ENCODE measurements at regions not wholly inside any gene's neighbourhood (a gene's known extent, or its start where the extent isn't known, plus 50 kb on each side); places are given as distances from the start of the nearest gene placed in this dataset.

DNA sequence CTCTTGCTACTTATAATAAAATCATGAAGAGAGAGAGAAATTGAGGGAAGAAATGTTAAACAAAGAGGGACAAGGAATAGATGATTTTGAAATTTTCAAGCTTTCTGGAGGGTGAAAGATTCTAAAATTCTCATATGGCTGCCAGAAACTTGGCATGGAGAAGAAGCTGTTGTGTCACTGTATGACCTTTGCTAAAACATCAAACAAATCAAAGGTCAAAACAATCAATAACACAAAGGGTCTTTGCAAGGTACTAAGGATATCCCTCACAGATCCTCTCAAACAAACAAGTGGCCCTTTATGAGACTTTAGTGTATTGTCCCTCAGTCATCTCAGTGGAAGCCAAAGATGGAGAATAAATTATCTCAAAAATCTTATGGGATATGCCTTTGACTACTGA lies 1039.2 kb upstream of the MIR17HG start:
- H3K4me1 ChIP-seq (ENCODE audit: control insufficient read depth, insufficient read depth, low read length, poor library complexity, severe bottlenecking): no peaks in the 10 kb centered on the region
- Mint-ChIP-seq H3K4me1 (no peaks in the 10 kb centered on the region), H3K9me3 (peaks cover 4 to 21% (median 12%) of the 10 kb centered on the region in 7 donors), H3K4me3 (no peak overlapping the region), H3K27me3 (no peaks in the 10 kb centered on the region), H3K36me3 (no peaks in the 10 kb centered on the region), H3K27ac (no peak overlapping the region)
- DNase-seq: no peak
- peaks cover 0 to 4% of the 10 kb centered on the region in 2 experiments for H3K9me3 ChIP-seq (ENCODE audit: control insufficient read depth in 2 of 2, low read length in 2 of 2)
- no peak overlapping the region for H3K27ac ChIP-seq (ENCODE audit: insufficient read depth, low read length, poor library complexity, severe bottlenecking)
- no peak overlapping the region for H3K4me3 ChIP-seq (ENCODE audit: low read depth, low read length)
- ATAC-seq (ENCODE audit: low read depth in 2 of 2): no peak
- H3K36me3 ChIP-seq (ENCODE audit: control insufficient read depth, insufficient read depth, low read length): no peaks in the 10 kb centered on the region
- H3K27me3 ChIP-seq (ENCODE audit: control insufficient read depth, insufficient read depth, low read length): no peaks in the 10 kb centered on the region

DNA sequence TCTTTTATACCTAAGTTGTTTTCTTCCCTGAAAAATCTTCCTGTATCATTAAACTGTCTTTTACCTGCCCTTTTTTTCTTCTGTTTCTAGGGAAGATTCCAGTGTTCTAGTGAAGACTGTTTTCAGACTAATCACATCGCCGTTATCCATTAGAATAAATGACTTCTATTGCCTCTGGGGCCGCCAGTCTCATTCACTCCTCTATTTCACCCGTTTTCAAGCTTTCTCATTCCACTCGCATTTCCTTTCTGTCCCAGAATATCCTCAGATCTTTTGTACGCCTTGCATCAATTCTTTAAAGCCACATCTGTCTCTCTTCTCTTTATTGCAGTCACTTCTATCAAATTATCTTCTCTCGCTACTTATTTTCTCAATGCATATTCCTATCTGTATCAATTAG lies 1035.6 kb upstream of the MIR17HG start:
- Histone ChIP-seq H3K4me3 (ENCODE audit: low read depth, low read length) (no peak overlapping the region), H3K27me3 (ENCODE audit: control insufficient read depth, insufficient read depth, low read length) (no peaks in the 10 kb centered on the region), H3K27ac (ENCODE audit: insufficient read depth, low read length, poor library complexity, severe bottlenecking) (no peak overlapping the region), H3K9me3 (ENCODE audit: control insufficient read depth in 2 of 2, low read length in 2 of 2) (peaks cover 0 to 4% of the 10 kb centered on the region in 2 experiments), H3K4me1 (ENCODE audit: control insufficient read depth, insufficient read depth, low read length, poor library complexity, severe bottlenecking) (no peaks in the 10 kb centered on the region), H3K36me3 (ENCODE audit: control insufficient read depth, insufficient read depth, low read length) (no peaks in the 10 kb centered on the region)
- ATAC-seq (ENCODE audit: low read depth in 2 of 2) (no peak), DNase-seq (no peak)
- no peak overlapping the region for H3K27ac Mint-ChIP-seq
- no peaks in the 10 kb centered on the region for H3K36me3 Mint-ChIP-seq
- no peak overlapping the region for H3K4me3 Mint-ChIP-seq
- no peaks in the 10 kb centered on the region for H3K4me1 Mint-ChIP-seq
- no peaks in the 10 kb centered on the region for H3K27me3 Mint-ChIP-seq
- peaks cover 2 to 19% (median 15%) of the 10 kb centered on the region in 7 donors for H3K9me3 Mint-ChIP-seq

DNA sequence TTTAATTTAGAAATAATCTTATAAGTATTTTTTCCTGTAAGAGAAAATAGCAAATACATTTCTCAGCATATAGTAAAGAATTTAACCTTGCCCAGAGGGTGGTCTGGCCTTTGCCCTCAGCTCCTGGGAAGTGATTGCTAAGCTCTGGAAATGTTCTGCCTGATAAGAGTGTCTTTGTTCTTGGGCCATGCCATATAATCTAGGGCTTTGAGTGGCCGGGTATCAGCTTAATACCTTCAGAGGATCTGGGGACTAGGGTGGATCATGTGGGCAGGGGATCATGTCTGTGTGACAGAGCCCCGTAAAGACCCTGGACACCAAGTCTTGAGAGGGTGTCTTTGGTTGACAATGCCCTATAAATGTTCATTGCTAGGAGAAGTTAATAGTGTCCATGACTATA lies 1032.4 kb upstream of the MIR17HG start:
- Histone ChIP-seq H3K27ac (ENCODE audit: insufficient read depth, low read length, poor library complexity, severe bottlenecking) (no peak overlapping the region), H3K4me3 (ENCODE audit: low read depth, low read length) (no peak overlapping the region), H3K9me3 (ENCODE audit: control insufficient read depth in 2 of 2, low read length in 2 of 2) (peaks cover 0 to 3% of the 10 kb centered on the region in 2 experiments), H3K27me3 (ENCODE audit: control insufficient read depth, insufficient read depth, low read length) (no peaks in the 10 kb centered on the region), H3K36me3 (ENCODE audit: control insufficient read depth, insufficient read depth, low read length) (no peaks in the 10 kb centered on the region), H3K4me1 (ENCODE audit: control insufficient read depth, insufficient read depth, low read length, poor library complexity, severe bottlenecking) (no peaks in the 10 kb centered on the region)
- H3K27me3 Mint-ChIP-seq: no peaks in the 10 kb centered on the region
- DNase-seq (no peak), ATAC-seq (ENCODE audit: low read depth in 2 of 2) (no peak)
- no peak overlapping the region for H3K4me3 Mint-ChIP-seq
- peaks cover 2 to 18% (median 8%) of the 10 kb centered on the region in 7 donors for H3K9me3 Mint-ChIP-seq
- no peak overlapping the region for H3K27ac Mint-ChIP-seq
- H3K4me1 Mint-ChIP-seq: no peaks in the 10 kb centered on the region
- H3K36me3 Mint-ChIP-seq: no peaks in the 10 kb centered on the region

DNA sequence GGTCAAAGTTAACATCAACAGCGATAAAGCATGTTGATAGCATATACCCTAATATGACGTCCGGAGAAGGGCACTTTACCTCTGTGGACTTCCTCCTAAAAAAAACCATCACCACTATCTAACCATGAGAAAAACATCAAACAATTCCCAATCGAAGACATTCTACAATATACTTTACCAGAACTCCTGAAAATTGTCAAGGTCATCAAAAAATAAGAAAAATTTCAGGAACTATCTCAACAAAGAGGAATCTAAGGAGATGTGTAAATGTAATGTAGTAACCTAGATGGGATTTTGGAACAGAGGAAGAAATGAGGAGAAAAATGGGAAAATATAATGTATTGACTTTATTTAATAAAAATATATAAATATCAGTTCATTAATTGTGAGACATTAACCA lies 1026.8 kb upstream of the MIR17HG start:
- H3K4me3 Mint-ChIP-seq: no peak overlapping the region
- H3K4me3 ChIP-seq (ENCODE audit: low read depth, low read length): no peak overlapping the region
- no peak overlapping the region for H3K27ac Mint-ChIP-seq
- DNase-seq (no peak), ATAC-seq (ENCODE audit: low read depth in 2 of 2) (no peak)
- H3K27ac ChIP-seq (ENCODE audit: insufficient read depth, low read length, poor library complexity, severe bottlenecking): no peak overlapping the region
- no peaks in the 10 kb centered on the region for H3K36me3 Mint-ChIP-seq
- H3K9me3 ChIP-seq (ENCODE audit: control insufficient read depth in 2 of 2, low read length in 2 of 2): no peaks in the 10 kb centered on the region
- no peaks in the 10 kb centered on the region for H3K4me1 ChIP-seq (ENCODE audit: control insufficient read depth, insufficient read depth, low read length, poor library complexity, severe bottlenecking)
- peaks cover 0 to 9% (median 3%) of the 10 kb centered on the region in 7 donors for H3K9me3 Mint-ChIP-seq
- no peaks in the 10 kb centered on the region for H3K4me1 Mint-ChIP-seq
- H3K27me3 ChIP-seq (ENCODE audit: control insufficient read depth, insufficient read depth, low read length): no peaks in the 10 kb centered on the region
- H3K36me3 ChIP-seq (ENCODE audit: control insufficient read depth, insufficient read depth, low read length): no peaks in the 10 kb centered on the region
- no peaks in the 10 kb centered on the region for H3K27me3 Mint-ChIP-seq

DNA sequence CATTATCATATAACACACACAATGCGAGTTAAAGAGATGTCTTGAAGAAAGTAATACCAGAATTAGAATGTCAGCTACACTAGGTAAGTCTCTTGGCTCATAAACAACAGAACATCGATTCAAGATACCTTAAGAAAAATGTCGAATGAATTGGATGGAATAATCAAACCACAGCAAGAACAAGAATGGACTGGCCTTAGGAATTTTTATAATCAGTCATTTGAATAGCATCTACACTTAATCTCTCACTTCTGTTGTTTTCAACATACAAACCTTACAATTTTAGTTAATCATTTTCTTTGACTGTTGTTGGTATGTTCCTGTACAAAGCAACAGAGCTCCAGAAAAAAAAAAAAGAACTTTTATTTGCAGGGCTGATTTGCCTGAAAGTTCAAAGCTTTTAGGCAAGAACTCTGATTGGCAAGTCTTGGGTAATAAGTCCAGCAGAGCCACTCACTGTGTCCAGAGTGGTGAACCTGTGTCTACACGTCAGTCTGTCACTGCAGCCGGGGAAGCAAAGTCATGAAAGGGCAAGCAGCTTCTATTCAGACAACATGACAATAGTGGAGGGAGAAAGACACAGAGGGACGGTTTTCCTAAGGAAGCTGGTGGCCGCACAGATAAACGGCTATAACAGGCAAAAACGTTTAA lies 1026.1 kb upstream of the MIR17HG start:
- Mint-ChIP-seq H3K4me3 (no peak overlapping the region), H3K27ac (no peak overlapping the region), H3K27me3 (no peaks in the 10 kb centered on the region), H3K9me3 (peaks cover 0 to 9% (median 3%) of the 10 kb centered on the region in 7 donors), H3K36me3 (no peaks in the 10 kb centered on the region), H3K4me1 (no peaks in the 10 kb centered on the region)
- Histone ChIP-seq H3K4me3 (ENCODE audit: low read depth, low read length) (no peak overlapping the region), H3K27me3 (ENCODE audit: control insufficient read depth, insufficient read depth, low read length) (no peaks in the 10 kb centered on the region), H3K4me1 (ENCODE audit: control insufficient read depth, insufficient read depth, low read length, poor library complexity, severe bottlenecking) (no peaks in the 10 kb centered on the region), H3K27ac (ENCODE audit: insufficient read depth, low read length, poor library complexity, severe bottlenecking) (no peak overlapping the region), H3K36me3 (ENCODE audit: control insufficient read depth, insufficient read depth, low read length) (no peaks in the 10 kb centered on the region), H3K9me3 (ENCODE audit: control insufficient read depth in 2 of 2, low read length in 2 of 2) (no peaks in the 10 kb centered on the region)
- ATAC-seq (ENCODE audit: low read depth in 2 of 2): no peak
- DNase-seq: no peak

DNA sequence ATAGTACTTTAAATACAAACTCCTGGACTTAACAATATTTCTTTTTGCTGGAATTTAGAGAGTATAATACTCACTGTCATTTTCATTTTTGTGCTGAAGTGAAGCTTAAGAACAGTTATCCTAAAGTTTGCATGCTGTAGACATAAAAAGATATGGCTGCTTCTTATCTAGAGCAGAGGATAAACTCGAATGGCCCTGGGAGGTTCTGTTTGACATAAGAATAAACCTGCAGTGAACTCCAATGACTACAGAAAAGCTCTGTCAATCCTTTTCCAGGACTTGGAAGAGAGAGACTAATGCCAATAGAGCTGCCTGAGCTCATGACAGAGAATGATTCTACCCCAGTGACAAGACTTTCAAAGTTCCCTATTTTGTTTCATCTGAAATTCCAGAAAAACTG lies 1017.8 kb upstream of the MIR17HG start:
- DNase-seq: no peak
- H3K27ac Mint-ChIP-seq: no peak overlapping the region
- Histone ChIP-seq H3K27me3 (ENCODE audit: control insufficient read depth, insufficient read depth, low read length) (no peaks in the 10 kb centered on the region), H3K27ac (ENCODE audit: insufficient read depth, low read length, poor library complexity, severe bottlenecking) (no peak overlapping the region), H3K9me3 (ENCODE audit: control insufficient read depth in 2 of 2, low read length in 2 of 2) (no peaks in the 10 kb centered on the region), H3K4me1 (ENCODE audit: control insufficient read depth, insufficient read depth, low read length, poor library complexity, severe bottlenecking) (no peaks in the 10 kb centered on the region), H3K36me3 (ENCODE audit: control insufficient read depth, insufficient read depth, low read length) (no peaks in the 10 kb centered on the region), H3K4me3 (ENCODE audit: low read depth, low read length) (no peak overlapping the region)
- no peaks in the 10 kb centered on the region for H3K36me3 Mint-ChIP-seq
- no peak for ATAC-seq (ENCODE audit: low read depth in 2 of 2)
- no peak overlapping the region for H3K4me3 Mint-ChIP-seq
- H3K27me3 Mint-ChIP-seq: no peaks in the 10 kb centered on the region
- H3K4me1 Mint-ChIP-seq: no peaks in the 10 kb centered on the region
- H3K9me3 Mint-ChIP-seq: peaks cover 0 to 7% (median 1%) of the 10 kb centered on the region in 7 donors

DNA sequence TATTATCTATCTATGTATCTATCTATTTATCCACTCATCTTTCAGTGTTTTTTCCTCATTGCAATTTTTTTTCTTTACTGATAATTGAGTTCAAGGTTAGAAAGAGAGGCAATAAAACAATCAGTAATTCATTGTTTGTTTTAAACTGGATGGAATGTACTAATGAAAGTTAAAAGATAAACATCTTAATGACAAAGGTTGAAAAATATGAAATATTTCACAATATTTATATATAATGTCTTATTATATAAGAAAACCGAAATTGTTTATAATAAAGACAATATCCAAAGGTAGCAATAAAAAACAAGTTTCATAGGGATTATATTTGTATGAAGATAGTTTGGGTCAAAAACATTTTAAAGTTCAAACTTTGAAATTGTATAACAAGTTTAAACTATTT lies 1015.5 kb upstream of the MIR17HG start:
- Mint-ChIP-seq H3K9me3 (peaks cover 0 to 8% (median 1%) of the 10 kb centered on the region in 7 donors), H3K4me1 (no peaks in the 10 kb centered on the region), H3K4me3 (no peak overlapping the region), H3K36me3 (no peaks in the 10 kb centered on the region), H3K27me3 (no peaks in the 10 kb centered on the region), H3K27ac (no peak overlapping the region)
- Histone ChIP-seq H3K9me3 (ENCODE audit: control insufficient read depth in 2 of 2, low read length in 2 of 2) (peaks cover 0 to 2% of the 10 kb centered on the region in 2 experiments), H3K36me3 (ENCODE audit: control insufficient read depth, insufficient read depth, low read length) (no peaks in the 10 kb centered on the region), H3K27me3 (ENCODE audit: control insufficient read depth, insufficient read depth, low read length) (no peaks in the 10 kb centered on the region), H3K4me1 (ENCODE audit: control insufficient read depth, insufficient read depth, low read length, poor library complexity, severe bottlenecking) (no peaks in the 10 kb centered on the region), H3K4me3 (ENCODE audit: low read depth, low read length) (no peak overlapping the region), H3K27ac (ENCODE audit: insufficient read depth, low read length, poor library complexity, severe bottlenecking) (no peak overlapping the region)
- no peak for ATAC-seq (ENCODE audit: low read depth in 2 of 2)
- no peak for DNase-seq

DNA sequence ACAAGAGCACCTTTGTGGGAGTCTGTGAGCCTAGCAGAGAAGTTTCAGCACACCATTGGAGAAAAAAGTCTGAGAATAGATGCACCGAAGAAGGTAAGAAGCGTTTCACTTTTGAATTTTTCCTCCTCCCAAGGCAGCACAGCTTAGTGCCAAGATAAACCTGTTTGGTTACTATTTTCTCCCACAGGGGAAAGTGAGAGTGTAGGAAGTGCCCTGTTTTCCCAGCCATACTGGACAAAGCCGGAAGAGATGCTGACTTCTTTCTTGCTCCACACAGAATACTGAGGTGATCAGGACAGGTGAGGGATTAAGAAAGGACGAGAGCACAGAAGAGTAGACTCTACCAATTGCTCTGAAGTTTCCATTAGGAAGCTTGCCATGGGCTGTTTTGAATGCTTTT lies 1011.0 kb upstream of the MIR17HG start:
- no peak for ATAC-seq (ENCODE audit: low read depth in 2 of 2)
- no peaks in the 10 kb centered on the region for H3K4me1 ChIP-seq (ENCODE audit: control insufficient read depth, insufficient read depth, low read length, poor library complexity, severe bottlenecking)
- Mint-ChIP-seq H3K27me3 (no peaks in the 10 kb centered on the region), H3K4me1 (no peaks in the 10 kb centered on the region), H3K36me3 (no peaks in the 10 kb centered on the region), H3K4me3 (no peak overlapping the region), H3K9me3 (peaks cover 1 to 20% (median 8%) of the 10 kb centered on the region in 7 donors), H3K27ac (no peak overlapping the region)
- no peak for DNase-seq
- no peak overlapping the region for H3K27ac ChIP-seq (ENCODE audit: insufficient read depth, low read length, poor library complexity, severe bottlenecking)
- no peaks in the 10 kb centered on the region for H3K27me3 ChIP-seq (ENCODE audit: control insufficient read depth, insufficient read depth, low read length)
- H3K36me3 ChIP-seq (ENCODE audit: control insufficient read depth, insufficient read depth, low read length): no peaks in the 10 kb centered on the region
- no peak overlapping the region for H3K4me3 ChIP-seq (ENCODE audit: low read depth, low read length)
- H3K9me3 ChIP-seq (ENCODE audit: control insufficient read depth in 2 of 2, low read length in 2 of 2): peaks cover 0 to 2% of the 10 kb centered on the region in 2 experiments

All from CD4-positive, CD25-positive, alpha-beta regulatory T cell (primary cell).